Stimulated activated effector memory CD8-positive, alpha-beta T cell treated with anti-CD3 and anti-CD28 coated beads, Interleukin-12 subunit alpha, Interleukin-12 subunit beta, amount 100 ng/mL, for 72 hours (primary cell): ENCODE measurements at regions not wholly inside any gene's neighbourhood (a gene's known extent, or its start where the extent isn't known, plus 50 kb on each side); places are given as distances from the start of the nearest gene placed in this dataset.

Experiments
- ATAC-seq: fragments of 150-1000 bp; cut with Tn5 transposase; 2 replicates; pipeline ENCODE4 v1.10.0; 2021
- DNase-seq, 2 donors: peaks; one replicate each; pipeline ENCODE4 v3.0.0; 2021 to 2022; ENCODE audit warnings: low spot score in 2 of 2
- H3K27ac Mint-ChIP-seq: one replicate; pipeline ENCODE4 v1.8.0; 2022; ENCODE audit warnings: mild to moderate bottlenecking, mixed read lengths
- H3K36me3 Mint-ChIP-seq: one replicate; pipeline ENCODE4 v1.8.0; 2022; ENCODE audit warnings: mild to moderate bottlenecking, mixed read lengths
- H3K4me1 Mint-ChIP-seq: one replicate; pipeline ENCODE4 v1.8.0; 2022; ENCODE audit warnings: mixed read lengths
- H3K4me3 Mint-ChIP-seq: one replicate; pipeline ENCODE4 v1.8.0; 2022; ENCODE audit warnings: mild to moderate bottlenecking, mixed read lengths
- H3K9me3 Mint-ChIP-seq: one replicate; pipeline ENCODE4 v1.8.0; 2022; ENCODE audit warnings: mixed read lengths

DNA sequence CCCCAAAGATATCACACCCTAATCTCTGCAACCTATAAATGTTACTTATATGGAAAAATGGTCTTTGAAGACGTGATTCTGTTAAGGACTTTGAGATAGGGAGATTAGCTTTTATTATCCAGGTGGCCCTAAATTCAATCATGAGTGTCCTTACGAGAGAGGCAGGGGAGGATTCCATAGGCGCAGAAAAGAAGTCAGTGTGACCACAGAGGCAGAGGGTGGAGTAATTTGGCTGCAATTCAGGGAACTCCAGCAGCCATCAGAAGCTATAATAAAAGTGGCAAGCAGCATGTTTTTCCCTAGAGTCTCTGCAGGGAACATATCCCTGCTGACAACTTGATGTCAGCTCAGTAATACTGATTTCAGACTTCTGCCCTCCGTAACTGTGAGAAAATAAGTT is 315.2 kb upstream of the ROBO2 start:
- no peak for DNase-seq
- Mint-ChIP-seq H3K27ac (no peak overlapping the region), H3K4me3 (no peak overlapping the region), H3K4me1 (no peaks in the 10 kb centered on the region), H3K36me3 (no peaks in the 10 kb centered on the region), H3K9me3 (peaks cover 20% of the 10 kb centered on the region)
- ATAC-seq, result no peak

DNA sequence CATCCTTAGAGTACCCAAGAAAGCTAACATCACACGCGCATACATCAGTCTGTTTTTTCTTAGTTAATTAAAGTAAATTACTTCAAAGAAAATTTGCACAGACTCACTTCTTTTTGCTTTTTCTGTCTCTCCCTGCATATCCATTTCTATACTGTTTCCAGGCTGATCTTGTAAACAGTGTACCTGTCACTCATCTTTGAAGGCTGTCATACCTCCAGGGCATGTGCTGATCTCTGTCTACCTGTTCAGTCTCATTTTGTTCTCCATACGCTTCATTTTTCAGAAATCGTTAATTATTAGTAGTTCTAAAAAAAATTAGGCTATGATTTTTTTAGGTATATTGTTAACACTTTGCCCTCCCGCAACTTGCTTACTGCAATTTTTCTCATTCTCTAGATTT is 313.9 kb upstream of the ROBO2 start:
- no peak for DNase-seq
- no peak for ATAC-seq
- Mint-ChIP-seq H3K27ac (no peak overlapping the region), H3K4me1 (no peaks in the 10 kb centered on the region), H3K4me3 (no peak overlapping the region), H3K9me3 (peaks cover 23% of the 10 kb centered on the region), H3K36me3 (no peaks in the 10 kb centered on the region)

DNA sequence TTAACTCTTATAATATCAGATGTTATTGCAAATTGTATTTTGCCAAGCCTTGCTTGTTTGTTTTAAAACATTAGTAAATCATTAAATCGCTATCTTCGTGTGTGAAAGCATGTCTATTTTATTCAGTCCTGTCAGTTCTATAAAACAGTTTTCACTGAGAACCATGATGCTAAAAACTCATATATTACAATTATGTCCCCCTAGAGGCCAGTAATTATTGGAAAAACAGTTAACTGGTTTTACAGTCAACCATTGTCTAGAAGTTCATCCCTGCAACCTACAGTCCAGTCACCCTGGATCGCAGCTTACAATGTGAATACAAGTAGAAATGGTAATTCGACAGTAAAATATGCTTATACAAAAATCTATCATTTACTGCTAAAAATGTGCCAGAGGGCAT is 311.5 kb upstream of the ROBO2 start:
- no peak overlapping the region for H3K4me3 Mint-ChIP-seq
- H3K4me1 Mint-ChIP-seq, result no peaks in the 10 kb centered on the region
- no peak for ATAC-seq
- no peaks in the 10 kb centered on the region for H3K36me3 Mint-ChIP-seq
- H3K9me3 Mint-ChIP-seq, result peaks cover 31% of the 10 kb centered on the region
- no peak overlapping the region for H3K27ac Mint-ChIP-seq
- DNase-seq, result no peak

DNA sequence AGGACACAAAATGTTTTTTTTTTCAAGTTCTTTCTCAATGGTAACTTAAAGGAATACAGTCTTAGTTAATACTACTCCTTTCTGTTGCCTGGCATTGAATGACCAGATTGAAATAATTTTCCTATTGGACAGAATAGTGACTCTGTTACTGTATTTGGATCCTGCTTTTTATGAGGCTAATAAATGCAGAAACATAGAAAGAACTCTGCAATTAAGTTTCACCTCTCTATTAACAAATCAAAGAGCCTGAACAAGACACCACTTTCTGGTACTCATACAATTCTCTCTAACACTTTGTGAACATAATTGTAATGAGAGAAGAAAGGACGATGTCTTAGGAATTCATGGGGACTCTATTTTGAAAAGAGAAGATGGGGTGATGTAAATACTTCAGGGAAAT is 308.4 kb upstream of the ROBO2 start:
- DNase-seq (no peak), ATAC-seq (no peak)
- Mint-ChIP-seq H3K4me1 (no peaks in the 10 kb centered on the region), H3K4me3 (no peak overlapping the region), H3K36me3 (no peaks in the 10 kb centered on the region), H3K27ac (no peak overlapping the region), H3K9me3 (peaks cover 18% of the 10 kb centered on the region)

DNA sequence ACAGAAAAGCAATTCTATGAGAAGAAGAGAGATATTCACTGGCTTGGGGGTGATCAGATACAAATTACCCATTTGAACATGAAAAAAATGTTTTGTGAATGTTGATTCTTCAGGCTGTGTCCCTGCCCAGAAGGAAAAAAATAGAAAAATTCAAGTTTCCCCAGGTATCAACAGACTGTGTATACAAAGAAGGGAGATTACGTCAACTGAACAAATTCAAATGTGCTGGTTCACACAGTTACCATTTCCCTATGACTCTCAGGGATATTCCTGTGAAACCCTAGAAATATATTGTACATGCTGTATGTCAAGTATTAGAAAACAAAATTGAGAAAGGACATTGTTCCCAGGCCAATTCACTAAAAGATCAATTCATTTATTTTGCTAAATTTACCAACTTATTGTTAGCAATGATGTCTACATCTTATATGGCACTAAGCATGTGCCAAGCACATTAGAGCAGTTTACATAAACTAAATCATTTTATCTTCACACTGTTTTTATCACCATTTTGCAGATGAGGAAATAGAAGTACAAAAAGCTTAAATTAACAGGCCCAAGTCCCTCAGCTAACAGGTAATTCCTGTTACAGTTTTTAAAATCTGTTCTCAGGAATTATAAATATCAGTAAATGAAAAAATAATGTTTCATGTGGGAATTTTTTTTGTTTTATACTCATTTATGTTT is 306.7 kb upstream of the ROBO2 start:
- H3K27ac Mint-ChIP-seq, result no peak overlapping the region
- no peaks in the 10 kb centered on the region for H3K36me3 Mint-ChIP-seq
- DNase-seq (no peak), ATAC-seq (no peak)
- no peak overlapping the region for H3K4me3 Mint-ChIP-seq
- H3K9me3 Mint-ChIP-seq, result peaks cover 18% of the 10 kb centered on the region
- H3K4me1 Mint-ChIP-seq, result no peaks in the 10 kb centered on the region

DNA sequence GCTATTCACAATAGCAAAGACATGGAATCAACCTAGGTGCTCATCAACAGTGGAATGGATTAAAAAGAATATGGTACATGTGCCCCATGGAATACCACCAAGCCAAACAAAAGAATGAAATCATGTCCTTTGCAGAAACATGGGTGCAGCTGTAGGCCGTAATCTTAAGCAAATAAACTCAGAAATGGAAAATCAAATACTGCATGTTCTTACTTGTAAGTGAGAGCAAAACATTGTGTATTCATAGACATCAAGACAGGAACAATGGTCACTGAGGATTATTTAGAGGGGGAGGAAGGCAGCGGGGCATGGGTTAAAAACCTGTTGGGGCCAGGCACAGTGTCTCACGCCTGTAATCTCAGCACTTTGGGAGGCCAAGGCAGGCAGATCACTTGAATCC is 304.7 kb upstream of the ROBO2 start:
- Mint-ChIP-seq H3K36me3 (no peaks in the 10 kb centered on the region), H3K9me3 (peaks cover 21% of the 10 kb centered on the region), H3K4me3 (no peak overlapping the region), H3K4me1 (no peaks in the 10 kb centered on the region), H3K27ac (no peak overlapping the region)
- DNase-seq (no peak), ATAC-seq (no peak)

DNA sequence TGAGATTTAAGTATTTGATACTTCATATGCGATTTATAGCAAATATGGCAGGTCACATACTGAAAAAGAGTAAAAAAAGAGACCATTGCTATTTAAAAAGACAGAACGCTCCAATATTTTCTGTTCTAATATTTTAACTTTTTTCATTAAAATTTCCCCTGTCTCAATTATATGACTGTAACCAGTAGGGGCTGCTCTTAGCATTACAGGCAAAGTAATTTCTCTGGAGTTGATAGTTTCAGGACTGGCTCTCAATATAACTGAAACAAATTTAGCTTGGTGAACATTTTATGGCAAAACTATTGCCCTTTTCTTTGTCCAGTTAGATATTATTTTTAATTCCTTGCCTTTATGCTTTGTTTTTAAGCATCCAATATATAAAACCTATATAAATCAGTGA is 286.3 kb upstream of the ROBO2 start:
- no peak for DNase-seq
- ATAC-seq, result no peak
- H3K4me3 Mint-ChIP-seq, result no peak overlapping the region
- H3K9me3 Mint-ChIP-seq, result peaks cover 13% of the 10 kb centered on the region
- H3K36me3 Mint-ChIP-seq, result no peaks in the 10 kb centered on the region
- H3K4me1 Mint-ChIP-seq, result no peaks in the 10 kb centered on the region
- H3K27ac Mint-ChIP-seq, result no peak overlapping the region

DNA sequence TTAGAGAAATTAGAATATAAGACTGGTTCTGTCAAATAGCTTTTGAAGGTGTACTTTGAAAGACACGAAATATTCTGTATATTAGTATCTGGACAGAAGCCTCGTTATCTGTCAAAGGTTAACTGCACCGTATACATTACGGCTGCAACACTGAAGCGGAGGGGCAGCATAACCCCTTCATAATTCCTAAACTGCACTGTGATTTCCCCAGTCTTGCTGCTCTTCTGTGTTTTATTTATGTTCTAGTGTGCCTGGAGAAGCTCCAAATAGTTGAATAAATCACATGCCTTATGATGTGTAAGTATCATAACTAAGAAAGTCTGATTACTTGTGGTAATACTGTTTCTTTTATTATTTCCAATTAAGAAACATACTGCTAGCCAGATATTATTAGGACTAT is 285.7 kb upstream of the ROBO2 start:
- ATAC-seq (no peak), DNase-seq (no peak)
- H3K4me3 Mint-ChIP-seq, result no peak overlapping the region
- H3K27ac Mint-ChIP-seq, result no peak overlapping the region
- H3K9me3 Mint-ChIP-seq, result peaks cover 14% of the 10 kb centered on the region
- H3K4me1 Mint-ChIP-seq, result no peaks in the 10 kb centered on the region
- H3K36me3 Mint-ChIP-seq, result no peaks in the 10 kb centered on the region

DNA sequence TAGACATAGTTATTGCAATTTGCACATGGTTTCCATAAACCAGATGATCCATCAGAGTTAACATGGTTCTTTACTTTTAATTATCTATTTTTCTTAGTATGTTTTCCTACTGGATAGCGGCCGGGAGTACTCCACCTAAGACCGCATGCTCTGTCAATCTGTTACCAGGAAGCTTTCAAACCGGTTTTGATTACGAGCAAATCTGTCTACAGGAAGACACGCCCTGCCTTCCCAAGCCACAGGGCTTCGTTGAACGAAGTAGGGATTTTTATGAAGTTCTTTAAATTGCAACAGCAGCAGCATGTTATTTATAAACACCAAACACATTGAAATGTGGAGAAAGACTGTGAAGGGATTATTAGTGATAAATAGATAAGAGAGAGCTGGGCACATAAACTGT is 283.3 kb upstream of the ROBO2 start:
- H3K4me1 Mint-ChIP-seq, result no peaks in the 10 kb centered on the region
- DNase-seq (no peak), ATAC-seq (no peak)
- H3K36me3 Mint-ChIP-seq, result no peaks in the 10 kb centered on the region
- no peak overlapping the region for H3K4me3 Mint-ChIP-seq
- no peak overlapping the region for H3K27ac Mint-ChIP-seq
- peaks cover 12% of the 10 kb centered on the region for H3K9me3 Mint-ChIP-seq

DNA sequence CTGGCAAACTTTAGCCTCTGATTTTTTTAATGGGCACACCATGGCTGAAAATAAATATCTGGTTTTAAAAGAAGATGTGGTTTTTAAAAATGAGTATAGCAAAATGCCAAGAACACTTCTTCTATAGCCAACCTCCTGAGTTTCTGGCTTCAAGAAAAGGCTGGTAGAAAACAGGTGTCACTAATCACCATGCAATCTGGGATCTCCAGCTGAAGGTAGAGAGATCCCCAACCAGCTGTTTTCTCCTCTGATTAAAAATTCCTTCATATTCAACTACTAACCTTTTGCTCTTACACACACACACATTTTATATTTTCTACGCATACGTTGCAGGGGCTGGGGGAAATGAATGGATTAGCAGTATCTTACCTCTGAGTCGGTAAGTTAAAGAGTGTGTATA is 279.6 kb upstream of the ROBO2 start:
- Mint-ChIP-seq H3K27ac (no peak overlapping the region), H3K4me3 (no peak overlapping the region), H3K4me1 (no peaks in the 10 kb centered on the region), H3K36me3 (no peaks in the 10 kb centered on the region), H3K9me3 (peaks cover 14% of the 10 kb centered on the region)
- DNase-seq, result no peak
- ATAC-seq, result no peak

DNA sequence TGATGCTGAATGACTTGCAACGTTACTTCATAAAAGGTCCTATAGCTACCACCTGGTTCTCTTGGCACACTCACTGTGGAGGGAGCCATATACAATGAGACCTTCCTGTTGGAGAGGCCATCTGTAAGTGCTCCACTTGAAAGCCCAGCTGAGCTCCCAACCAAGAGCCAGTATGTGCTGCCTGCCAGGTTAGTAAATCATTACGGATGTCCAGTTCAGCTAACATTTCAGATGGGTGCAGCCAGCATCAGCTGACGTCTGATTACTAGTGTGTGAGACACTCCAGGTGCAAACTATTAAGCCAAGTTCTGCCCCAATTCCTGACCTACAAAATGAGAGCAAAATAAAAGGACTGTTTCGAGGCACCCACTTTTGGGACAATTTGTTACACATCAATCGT is 274.4 kb upstream of the ROBO2 start:
- Mint-ChIP-seq H3K4me3 (no peak overlapping the region), H3K36me3 (no peaks in the 10 kb centered on the region), H3K4me1 (no peaks in the 10 kb centered on the region), H3K9me3 (peaks cover 13% of the 10 kb centered on the region), H3K27ac (no peak overlapping the region)
- ATAC-seq (no peak), DNase-seq (no peak)

DNA sequence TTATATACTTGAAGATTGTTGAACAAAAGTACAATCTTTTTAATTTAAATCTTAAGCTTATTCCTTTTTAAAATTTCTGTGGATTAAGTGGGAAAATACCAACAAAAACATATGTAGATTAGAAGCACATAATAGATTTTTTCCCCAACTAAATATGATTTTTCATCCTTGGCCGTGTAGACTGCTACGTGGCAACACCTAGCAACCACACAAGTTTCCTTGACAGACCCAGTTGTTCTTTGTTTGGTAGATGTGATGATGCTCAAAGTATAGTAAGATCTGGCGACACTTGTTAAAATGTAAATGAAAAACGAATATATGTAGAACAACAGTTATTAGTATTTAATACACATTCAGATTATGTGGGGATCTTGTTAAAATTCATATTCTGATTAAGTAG is 271.0 kb upstream of the ROBO2 start:
- peaks cover 13% of the 10 kb centered on the region for H3K9me3 Mint-ChIP-seq

DNA sequence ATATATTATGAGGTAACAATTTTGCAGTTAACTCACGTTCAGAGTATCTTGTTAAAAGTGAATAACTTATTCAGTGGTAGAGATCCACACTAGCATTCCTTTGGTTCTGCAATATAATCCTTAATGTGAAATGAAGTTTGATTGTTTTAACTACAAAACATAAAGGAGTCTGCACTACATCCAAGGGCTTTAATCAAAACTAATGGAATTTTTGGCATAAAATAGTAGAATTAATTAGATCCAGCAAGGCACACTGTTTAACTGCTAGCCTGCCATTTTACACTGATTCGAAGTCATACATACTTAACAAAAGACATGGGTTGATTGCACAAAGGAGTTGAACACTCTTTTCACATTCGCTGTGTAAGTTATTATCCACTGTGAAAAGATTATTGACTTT is 263.0 kb upstream of the ROBO2 start:
- ATAC-seq (no peak), DNase-seq (no peak)
- peaks cover 6% of the 10 kb centered on the region for H3K9me3 Mint-ChIP-seq
- H3K36me3 Mint-ChIP-seq, result no peaks in the 10 kb centered on the region
- no peak overlapping the region for H3K4me3 Mint-ChIP-seq
- no peak overlapping the region for H3K27ac Mint-ChIP-seq
- no peaks in the 10 kb centered on the region for H3K4me1 Mint-ChIP-seq

More for the DNA sequence above, 271.0 kb upstream of the ROBO2 start:
- DNase-seq (no peak), ATAC-seq (no peak)
- Mint-ChIP-seq H3K4me1 (no peaks in the 10 kb centered on the region), H3K4me3 (no peak overlapping the region), H3K36me3 (no peaks in the 10 kb centered on the region), H3K27ac (no peak overlapping the region)

DNA sequence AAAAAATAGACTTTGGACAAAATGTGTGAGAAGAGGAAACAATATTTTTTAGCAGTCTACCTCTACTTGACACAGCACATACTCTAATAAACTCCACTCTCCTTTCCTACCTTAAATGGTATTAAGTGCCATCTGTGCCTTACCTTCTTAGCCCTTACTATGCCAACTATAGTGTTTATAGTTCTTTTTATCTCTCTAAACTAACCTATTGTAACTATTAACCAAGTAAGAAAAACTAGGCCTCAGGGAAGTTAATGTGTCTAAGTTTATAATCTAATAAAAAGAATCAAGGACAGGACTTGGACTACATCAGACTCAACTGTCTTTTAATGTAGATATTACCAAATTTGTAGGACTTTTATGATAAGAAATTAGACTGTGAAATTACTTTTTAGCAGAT is 251.7 kb upstream of the ROBO2 start:
- Mint-ChIP-seq H3K4me3 (no peak overlapping the region), H3K36me3 (no peaks in the 10 kb centered on the region), H3K27ac (no peak overlapping the region), H3K9me3 (peaks cover 20% of the 10 kb centered on the region), H3K4me1 (no peaks in the 10 kb centered on the region)
- DNase-seq (no peak), ATAC-seq (no peak)

DNA sequence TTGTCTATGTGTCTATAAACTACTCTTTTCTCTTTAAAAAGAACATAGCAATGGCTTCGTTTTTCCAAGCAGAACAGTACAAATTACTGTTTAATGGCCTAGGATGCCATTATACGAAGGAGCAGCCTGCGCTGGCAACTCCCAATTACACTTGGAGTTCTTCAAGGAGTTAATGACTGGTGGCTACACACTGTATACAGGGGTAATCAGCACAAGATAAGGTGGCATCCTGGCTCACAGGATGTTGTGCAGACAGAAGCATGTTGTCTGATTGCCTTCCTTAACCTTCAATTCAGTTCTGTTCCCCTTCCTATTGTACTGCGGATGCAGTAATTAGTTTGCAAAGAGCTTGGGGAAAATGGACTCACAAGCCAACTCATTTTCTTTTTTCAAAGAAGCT is 250.7 kb upstream of the ROBO2 start:
- DNase-seq (no peak), ATAC-seq (no peak)
- no peaks in the 10 kb centered on the region for H3K36me3 Mint-ChIP-seq
- H3K9me3 Mint-ChIP-seq, result peaks cover 16% of the 10 kb centered on the region
- H3K4me3 Mint-ChIP-seq, result no peak overlapping the region
- H3K4me1 Mint-ChIP-seq, result no peaks in the 10 kb centered on the region
- H3K27ac Mint-ChIP-seq, result no peak overlapping the region

DNA sequence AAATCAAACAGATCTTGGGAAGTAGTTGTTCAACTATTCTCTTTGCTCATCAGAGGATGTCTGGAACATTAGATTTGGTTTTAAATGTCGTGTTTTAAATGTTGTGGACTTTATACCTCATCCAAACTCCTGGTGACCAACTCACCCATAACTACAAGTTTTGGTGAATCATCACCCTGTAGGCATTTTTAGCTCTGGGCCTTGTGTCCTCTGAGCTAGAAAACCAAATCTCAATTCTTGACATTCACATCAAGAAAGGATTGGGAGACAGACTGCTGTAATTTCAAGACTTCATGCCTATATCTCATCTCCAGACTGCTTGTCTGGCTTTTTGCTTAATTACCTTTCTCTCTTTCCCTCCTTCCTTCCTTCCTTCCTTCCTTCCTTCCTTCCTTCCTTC is 228.5 kb upstream of the ROBO2 start:
- no peaks in the 10 kb centered on the region for H3K4me1 Mint-ChIP-seq
- no peaks in the 10 kb centered on the region for H3K36me3 Mint-ChIP-seq
- peaks cover 32% of the 10 kb centered on the region for H3K9me3 Mint-ChIP-seq
- no peak overlapping the region for H3K4me3 Mint-ChIP-seq
- no peak for DNase-seq
- no peak for ATAC-seq
- H3K27ac Mint-ChIP-seq, result no peak overlapping the region

DNA sequence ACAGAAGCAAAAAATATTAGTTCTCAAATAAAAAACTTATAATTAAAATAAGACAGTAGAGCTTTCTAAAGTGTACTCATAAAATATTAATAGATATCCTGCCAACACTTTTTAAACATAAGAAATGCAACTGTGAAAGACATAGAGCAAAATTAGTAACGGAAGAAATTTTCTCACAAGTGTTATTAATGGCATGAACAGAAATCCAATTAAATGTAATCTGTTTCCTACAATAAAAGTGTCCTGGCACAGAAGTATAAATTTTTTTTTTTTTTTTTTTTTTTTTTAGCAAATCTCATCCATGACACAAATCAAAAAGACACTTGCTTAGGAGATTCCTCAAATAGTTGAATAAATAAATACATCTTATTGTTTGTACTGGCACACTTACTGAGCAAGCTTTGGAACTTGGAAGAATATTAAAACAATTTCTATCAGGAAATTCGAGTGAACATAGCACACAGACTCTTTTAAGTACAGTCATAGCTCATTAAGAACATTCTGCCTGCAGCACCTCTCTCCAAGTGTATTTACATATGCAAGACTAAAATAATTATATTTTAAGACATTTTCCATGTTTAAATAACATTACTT is 227.2 kb upstream of the ROBO2 start:
- ATAC-seq (no peak), DNase-seq (no peak)
- Mint-ChIP-seq H3K27ac (no peak overlapping the region), H3K36me3 (no peaks in the 10 kb centered on the region), H3K4me1 (no peaks in the 10 kb centered on the region), H3K4me3 (no peak overlapping the region), H3K9me3 (peaks cover 35% of the 10 kb centered on the region)
